Medulla oblongata (tissue), 1 donor: ENCODE measurements at regions not wholly inside any gene's neighbourhood (a gene's known extent, or its start where the extent isn't known, plus 50 kb on each side); places are given as distances from the start of the nearest gene placed in this dataset.

Experiments used
- DNase-seq: peaks from one replicate; pipeline ENCODE4 v3.0.0-alpha.2; 2015; ENCODE audit errors: extremely low spot score

GRCh38 chr18:22543769-22544168 lies 126.1 kb upstream of the CTAGE1 start:
- DNase-seq = no peak

GRCh38 chr18:22544626-22545025 lies 126.9 kb upstream of the CTAGE1 start:
- DNase-seq = no peak

- DNase-seq = no peak
These were observed 127.5 kb upstream of the CTAGE1 start for GRCh38 chr18:22545066-22545760.

- no peak for DNase-seq
These were observed 129.3 kb upstream of the CTAGE1 start for GRCh38 chr18:22546905-22547570.

GRCh38 chr18:22547807-22548561 lies 130.3 kb upstream of the CTAGE1 start:
- DNase-seq = no peak

GRCh38 chr18:22549260-22549937 lies 131.7 kb upstream of the CTAGE1 start:
- DNase-seq = no peak

- no peak for DNase-seq
These were observed 132.7 kb upstream of the CTAGE1 start for GRCh38 chr18:22550366-22550765.

GRCh38 chr18:22550861-22551260 lies 133.1 kb upstream of the CTAGE1 start:
- no peak for DNase-seq

GRCh38 chr18:22551536-22552151 lies 133.9 kb upstream of the CTAGE1 start:
- DNase-seq = no peak

GRCh38 chr18:22552254-22552653 lies 134.5 kb upstream of the CTAGE1 start:
- no peak for DNase-seq

GRCh38 chr18:22552899-22553460 lies 135.3 kb upstream of the CTAGE1 start:
- no peak for DNase-seq

GRCh38 chr18:22556222-22557167 lies 138.8 kb upstream of the CTAGE1 start:
- DNase-seq = peak; percentile 21

- DNase-seq = no peak
These were observed 139.6 kb upstream of the CTAGE1 start for GRCh38 chr18:22557168-22557941.

GRCh38 chr18:22558945-22559385 lies 141.2 kb upstream of the CTAGE1 start:
- DNase-seq = no peak

- peak; percentile 5 for DNase-seq
These were observed 141.9 kb upstream of the CTAGE1 start for GRCh38 chr18:22559414-22560274.

- no peak for DNase-seq
These were observed 142.5 kb upstream of the CTAGE1 start for GRCh38 chr18:22560275-22560610.

- no peak for DNase-seq
These were observed 143.1 kb upstream of the CTAGE1 start for GRCh38 chr18:22560797-22561196.

GRCh38 chr18:22563164-22563583 lies 145.5 kb upstream of the CTAGE1 start:
- peak; percentile 74 for DNase-seq

GRCh38 chr18:22564036-22564435 lies 146.3 kb upstream of the CTAGE1 start:
- DNase-seq = no peak
